HG03520 (cell line): ENCODE measurements at regions not wholly inside any gene's neighbourhood (a gene's known extent, or its start where the extent isn't known, plus 50 kb on each side); places are given as distances from the start of the nearest gene placed in this dataset.

Source experiments
- ATAC-seq: cut with Tn5 transposase; IDR thresholded peaks from one replicate; pipeline ENCODE4 v1.9.1; 2021; ENCODE audit warnings: mild to moderate bottlenecking, moderate library complexity; ENCODE audit not compliant: unreplicated experiment

DNA sequence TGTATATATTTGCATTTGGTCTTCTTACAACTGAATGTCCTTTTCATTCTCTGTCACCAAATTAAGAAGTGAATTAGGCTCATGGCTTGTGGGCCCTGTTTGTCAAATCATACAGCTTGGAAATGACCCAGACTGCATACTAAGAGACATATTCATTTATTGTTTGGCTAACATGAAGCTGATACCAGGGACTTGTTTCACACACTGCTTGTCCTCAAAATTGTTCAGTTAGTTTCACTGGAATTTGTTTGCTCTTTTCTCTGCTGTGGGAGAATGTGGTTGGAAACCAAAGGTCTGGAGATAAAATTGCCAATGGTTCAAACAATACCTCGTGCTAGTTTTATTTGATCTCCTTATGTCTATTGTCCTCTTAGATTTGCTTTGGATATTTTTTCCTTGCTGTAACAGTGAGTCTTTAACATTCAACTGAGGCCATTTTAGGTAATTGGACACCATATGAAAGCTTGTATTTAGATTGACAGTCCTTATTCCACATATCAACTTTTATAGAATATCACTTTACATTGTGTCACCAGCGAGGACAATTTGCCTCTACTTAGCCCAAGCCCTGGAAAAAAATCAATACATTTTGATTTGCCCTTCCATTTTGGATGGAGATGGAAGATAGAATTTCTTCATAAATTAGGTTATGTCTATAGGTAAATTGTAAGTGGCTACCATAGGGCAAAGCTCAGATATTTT is 144.3 kb upstream of the MTAP start:
- no peak for ATAC-seq

DNA sequence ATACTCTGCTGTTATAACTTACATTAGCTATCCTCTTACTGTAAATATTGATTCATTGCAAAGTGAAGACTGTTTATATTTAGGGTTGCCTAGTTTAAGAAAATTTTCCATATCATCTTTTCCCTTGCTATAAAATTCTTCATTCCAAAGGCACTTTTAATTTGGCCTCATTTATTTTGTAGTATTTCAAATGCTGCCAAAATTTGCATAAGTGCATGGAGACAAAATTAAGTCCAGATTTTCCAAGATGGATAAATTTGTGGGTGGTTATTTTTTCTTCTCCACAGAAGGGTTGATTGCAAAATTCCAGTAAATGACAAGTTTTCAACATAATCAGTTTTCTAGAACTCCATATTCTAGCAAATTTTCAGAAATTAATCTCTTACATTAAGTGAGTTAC is 141.5 kb upstream of the MTAP start:
- ATAC-seq = no peak

DNA sequence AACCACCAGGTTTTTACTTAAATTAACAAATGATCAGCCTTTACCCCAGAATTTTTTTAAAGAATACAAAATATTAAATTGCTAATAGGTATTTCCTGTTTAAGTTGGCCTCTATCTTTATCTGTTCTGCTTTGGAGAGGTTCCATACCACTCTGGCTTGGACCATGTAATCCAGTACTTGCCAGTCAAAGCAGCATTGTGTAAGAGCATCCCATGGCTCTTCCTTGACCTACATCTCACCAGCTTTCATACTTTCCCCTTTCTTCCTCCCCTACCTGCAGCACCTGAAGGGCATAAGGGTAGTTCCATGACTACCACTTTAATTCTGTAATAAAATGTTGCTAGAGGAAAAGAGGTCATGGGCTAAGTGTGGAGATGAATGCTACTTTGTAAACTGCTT is 140.8 kb upstream of the MTAP start:
- no peak for ATAC-seq

DNA sequence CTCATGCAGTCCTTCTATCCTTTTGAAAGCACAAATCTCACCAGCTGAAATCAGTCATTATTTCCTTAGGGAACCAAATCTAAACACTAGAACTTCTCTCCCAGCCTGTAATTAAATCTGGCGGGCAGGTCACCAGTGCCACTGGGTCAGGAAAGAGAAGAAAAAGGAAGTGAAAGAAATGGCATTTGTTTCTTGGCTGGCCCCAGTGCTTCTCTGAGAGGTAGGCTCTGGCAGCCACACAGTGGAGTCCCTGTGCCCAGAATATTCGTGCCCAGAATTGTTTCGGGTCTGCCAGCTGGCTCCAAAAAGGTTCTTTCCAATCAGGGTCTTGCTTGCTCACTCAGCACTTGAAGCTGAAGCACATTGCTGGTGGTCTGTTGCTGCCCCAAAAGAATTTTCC is 133.9 kb upstream of the MTAP start:
- no peak for ATAC-seq

DNA sequence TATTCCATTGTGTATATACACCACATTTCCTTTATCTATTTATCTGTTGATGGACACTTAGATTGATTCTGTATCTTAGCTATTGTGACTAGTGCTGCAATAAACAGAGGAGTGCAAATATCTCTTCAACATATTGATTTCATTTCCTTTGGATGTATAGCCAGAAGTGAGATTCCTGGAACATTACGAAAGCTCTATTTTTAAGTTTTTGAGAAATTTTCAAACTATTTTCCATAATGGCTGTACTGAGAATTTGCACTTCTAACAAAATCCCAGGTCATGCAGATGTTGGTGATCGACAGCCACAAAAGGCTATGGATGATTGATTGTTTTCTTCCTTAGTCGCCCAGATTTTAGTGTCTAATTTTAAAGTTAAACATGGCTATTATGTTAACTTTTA is 132.7 kb upstream of the MTAP start:
- ATAC-seq = no peak

DNA sequence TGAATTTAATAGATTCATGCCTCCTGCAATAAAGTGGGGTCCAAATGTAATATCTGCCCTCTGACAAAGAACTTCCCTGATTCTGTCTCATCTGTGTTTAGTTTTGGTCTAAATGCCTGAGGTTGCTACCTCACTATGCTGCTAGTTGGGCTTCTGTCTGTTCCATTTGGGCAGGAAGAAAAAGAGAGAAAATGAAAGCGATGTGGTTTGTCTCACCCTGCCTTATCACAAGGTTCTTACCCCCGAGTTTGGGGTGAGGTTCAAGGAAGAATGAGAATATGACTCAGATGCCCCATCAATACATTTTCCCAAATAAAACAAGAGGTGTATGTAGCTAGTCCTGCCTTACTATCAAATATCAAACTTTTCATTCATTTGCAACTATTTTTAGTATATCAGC is 132.1 kb upstream of the MTAP start:
- ATAC-seq = no peak

DNA sequence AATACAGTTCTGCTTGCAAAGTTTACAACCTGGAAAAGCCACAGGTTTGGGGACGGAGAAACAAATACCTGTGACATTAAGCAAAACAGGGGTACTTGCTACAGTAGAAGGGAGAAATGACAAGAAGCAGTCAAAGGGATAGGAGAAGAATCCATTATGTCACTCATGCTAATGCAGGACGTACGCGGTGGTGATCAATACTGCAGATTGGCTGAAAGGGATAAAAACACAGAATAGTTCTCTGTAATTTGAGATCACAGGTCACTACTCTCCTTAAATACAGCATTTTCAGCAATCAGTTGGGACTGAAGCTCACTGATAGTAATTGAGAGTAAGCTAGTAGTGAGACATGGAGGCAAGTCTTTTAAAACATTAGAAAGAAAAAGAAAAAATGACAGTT is 130.3 kb upstream of the MTAP start:
- no peak for ATAC-seq

DNA sequence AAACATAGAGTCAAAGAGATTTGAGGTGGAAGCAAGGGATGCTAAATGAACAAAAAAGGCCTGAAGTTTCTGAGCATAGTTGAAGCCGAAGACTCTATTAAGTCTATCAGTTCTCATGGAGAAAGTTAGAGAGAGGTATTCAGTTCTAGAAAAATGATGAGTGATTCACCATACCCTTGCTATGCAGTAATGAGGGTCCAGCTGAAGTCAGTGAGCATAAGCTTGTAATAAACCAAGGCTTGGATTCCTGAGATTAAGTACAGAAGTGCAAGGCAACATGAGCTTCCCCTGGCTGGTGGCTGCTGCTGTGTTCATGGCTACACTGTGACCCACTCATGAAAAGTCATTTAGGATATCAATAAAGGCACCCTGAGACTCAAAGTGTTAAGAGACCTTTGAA is 129.7 kb upstream of the MTAP start:
- ATAC-seq = no peak

DNA sequence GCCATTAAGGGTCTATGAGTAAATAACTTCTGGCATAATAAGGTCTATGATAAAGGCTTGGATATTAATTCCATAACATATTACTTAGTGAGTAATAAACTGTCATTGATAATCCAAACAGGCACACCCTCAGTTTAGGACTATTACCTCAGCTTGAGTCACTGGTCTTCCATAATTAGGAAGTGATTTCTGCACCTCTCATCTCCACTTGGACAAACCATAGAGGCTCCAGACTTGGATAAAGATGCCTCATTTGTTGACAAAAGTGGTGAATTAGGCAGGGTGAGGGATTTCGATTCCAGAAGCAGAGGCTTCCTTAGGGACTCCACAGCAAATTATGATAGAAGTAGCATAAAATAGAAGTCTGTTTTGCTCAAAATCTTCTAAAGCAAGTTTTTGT is 127.5 kb upstream of the MTAP start:
- no peak for ATAC-seq

DNA sequence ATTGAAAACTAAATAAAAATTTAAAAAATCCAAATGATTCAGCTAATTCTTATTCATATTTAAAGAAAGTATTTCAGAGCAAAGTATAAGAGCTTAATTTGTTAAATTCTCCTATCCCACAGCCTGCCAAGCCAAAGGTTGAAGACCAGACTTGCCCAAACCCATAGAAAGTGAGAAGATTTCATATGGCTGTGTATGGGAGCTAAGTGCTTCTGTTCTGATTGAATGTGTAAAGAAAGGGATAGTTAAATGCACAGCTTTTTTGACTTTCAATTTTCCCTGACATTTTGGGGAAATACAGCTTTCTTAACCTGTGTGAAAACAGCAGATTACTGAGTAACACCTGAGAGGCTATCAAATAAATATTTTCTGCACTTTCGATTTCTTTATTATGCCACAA is 125.0 kb upstream of the MTAP start:
- no peak for ATAC-seq

DNA sequence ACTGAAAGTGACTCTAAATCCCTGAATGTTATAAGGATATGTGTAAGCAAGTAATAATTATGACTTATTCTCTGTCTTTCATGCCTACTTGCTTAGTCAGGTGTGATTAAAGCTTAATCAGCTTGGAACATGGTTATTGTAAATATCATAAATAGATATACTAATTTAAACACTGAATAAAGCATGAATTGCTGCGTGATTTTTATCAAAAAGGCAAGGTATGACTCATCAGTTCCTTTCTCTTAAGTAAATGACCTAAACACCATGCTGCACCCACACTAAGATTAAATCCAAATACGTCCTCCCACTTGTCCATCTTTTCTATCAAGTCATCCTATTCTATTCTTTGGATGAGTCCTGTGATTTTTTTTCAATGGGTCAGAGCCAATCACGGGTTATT is 124.6 kb upstream of the MTAP start:
- ATAC-seq = no peak

DNA sequence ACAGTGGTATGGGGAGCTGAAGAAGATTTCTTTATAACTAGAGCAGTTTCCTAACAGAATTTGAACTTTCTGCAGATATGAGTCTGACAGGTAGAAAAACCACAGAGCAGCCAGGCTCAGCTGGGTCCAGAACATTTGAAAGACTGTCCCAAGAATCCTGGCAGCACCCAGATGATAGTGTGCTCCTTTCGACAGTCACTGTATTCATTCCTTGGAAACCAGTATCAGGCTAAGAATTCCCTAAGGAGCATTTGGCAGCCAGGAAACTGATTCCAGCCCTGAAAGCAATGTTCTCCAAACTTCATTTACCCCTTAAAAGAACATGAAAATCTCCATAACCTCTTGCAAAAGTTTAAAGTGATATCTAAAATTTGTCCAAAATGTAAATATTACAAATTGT is 123.0 kb upstream of the MTAP start:
- ATAC-seq = no peak

DNA sequence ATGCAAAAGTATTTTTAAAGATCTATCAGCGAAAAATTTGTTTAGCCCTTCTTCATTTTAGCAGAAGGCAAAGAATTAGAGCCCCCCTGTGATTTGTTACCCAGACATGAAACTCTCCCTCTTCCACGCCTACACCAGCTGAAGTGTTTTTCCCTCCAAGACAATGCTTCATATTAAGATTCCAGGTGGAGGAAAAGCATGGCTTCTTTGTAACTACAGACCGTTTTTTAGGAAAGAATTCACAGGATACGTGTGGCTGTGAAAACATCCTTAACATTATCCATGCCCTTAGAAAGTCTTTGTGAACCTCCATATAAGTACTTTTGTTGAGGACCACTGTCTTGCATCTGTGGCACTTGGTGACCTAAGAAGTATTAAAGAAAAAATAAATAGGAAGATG is 121.8 kb upstream of the MTAP start:
- ATAC-seq = no peak

DNA sequence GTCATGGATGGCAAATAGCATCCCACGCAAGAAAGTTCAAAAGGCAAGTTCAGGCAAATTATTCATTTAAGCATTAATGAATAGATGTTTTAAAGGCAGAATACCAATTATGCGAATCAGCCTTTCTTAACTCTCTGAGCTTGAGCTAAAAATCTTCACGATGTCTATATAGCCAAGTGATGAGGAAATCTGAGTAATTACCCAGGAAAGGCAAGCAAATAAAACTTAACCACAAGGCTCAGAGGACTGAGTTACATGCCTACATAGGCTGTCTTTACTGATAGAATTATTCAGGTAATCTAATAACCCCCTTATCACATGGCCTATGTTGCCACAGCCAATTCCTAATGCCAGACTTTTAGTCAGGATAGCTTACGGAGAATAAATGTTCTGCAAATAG is 120.8 kb upstream of the MTAP start:
- ATAC-seq = no peak

DNA sequence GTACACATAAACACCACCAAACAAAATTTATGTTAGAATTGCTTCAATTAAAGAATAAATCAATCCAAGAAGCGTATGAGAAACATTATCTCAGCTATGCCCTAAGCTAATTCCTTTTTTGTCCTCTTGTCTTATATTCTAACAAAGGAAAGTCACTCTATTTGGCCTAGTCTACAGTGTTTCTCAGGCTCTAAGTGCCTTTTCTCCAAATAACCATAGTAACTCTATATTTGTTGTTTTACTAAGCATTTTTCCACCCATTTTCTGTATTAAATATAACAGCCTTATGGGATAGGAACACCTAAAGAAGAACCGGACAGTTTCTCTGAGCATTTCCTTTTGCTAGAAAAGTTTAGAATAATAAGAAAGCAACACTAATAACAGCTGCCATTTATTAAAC is 120.1 kb upstream of the MTAP start:
- no peak for ATAC-seq

DNA sequence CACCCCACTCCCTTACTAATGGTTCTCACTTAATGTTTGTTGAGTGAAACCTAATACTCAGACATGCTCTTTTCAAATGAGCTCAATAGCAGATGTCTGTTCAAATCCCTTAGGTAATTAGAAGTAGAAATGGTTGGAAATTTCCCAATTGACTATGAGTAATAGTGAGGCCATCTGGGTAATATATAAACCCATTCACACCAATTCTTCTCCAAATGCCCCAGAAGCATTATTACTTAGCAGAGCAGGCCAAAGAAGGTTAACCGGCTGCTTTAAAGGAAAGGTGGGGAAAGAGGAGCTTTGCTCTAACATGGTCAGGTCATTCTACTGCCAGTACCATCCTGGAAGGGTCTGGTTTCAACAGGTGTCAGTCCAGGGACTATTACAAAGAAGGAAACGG is 119.5 kb upstream of the MTAP start:
- ATAC-seq = no peak

DNA sequence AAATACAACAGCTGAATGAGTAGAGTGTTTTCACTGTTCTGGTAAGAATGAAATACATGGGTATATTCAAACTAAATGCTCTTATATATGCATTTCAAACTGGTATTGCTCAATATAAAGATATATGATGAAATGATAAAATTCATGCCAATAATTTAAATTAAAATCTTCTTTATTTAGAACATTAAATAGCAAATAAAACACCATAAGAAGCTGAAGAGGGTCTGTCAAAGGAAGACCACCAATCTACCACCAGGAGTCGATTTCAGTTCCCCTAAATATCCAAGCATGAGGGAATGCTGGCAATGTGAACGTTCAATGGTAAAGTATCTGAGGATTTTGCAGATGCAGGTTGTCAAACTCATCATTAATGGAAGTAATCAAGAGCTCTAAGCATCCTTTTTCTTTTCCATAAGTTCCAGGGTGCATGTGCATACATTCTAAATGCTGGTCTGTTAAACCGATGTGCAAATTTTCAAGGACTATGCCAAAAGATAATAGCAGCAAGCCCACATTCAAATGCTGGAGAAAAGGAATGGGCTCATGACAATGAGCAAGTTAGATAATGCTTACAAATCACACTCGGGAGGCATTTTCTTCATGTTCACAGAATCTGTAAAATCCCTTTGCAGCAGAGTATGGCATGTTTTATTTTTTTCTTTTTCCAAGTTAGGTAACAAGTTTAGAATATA is 118.8 kb upstream of the MTAP start:
- no peak for ATAC-seq

DNA sequence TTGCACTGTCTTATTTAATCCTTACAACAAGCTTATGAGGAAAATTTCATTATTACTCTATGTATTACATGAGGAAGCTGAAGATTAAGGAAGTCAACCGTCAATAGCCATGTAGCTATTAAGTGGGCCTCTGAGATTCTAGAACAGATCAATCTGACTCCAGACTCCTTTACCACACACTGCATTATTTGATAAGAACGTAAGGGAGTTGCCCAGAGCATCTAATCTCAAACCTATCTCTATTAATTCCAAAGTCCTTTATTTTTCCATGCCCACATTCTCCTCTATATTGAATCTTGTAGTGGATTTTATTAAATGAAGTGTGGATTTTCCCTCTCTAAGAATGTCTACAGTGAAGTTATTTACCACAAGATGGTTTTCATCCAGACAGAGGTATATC is 118.2 kb upstream of the MTAP start:
- ATAC-seq = no peak

DNA sequence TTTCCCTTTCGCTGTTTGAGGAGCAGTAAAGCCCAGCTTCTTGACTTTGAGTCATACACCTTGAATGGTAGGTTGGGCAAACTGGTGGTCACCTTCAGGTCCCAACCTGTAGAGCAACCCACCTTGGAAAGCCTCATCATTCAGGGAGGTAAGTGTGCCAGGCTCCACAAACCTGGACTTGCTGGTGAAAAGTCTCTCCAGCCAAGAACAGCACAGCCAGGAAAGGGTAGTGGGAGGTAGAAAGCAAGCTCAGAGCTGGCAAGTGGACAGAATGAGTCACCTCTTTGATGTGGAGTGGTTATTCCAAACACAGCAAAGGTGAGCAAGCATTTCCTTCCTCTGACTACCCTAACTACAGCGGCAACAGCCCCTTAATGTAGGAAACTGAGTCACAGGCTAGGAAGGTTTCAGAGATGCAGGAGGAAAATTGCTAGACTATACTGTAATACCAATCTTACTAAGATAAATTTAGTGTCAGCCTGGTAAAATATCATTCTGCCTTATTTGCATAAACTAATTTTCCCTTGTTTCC is 117.5 kb upstream of the MTAP start:
- no peak for ATAC-seq

DNA sequence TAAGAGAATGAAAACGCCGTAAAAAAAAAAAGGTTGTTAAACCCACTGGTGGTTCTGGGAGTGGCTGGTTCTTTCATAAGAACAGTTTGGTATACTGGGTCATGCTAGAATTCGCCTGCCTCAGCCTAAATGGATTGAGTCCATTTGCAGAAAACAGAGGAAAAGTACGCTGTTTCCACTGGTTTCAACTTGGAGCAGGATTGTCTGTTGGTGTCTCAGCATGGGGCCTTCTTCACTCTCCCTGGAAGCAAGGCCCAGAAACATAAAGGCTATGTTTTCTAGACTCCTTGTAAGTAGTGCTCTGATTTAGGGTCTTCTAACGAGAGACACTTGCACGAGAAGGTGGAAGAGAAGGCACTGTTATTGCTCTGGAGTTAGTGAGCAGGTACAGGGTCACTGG is 116.9 kb upstream of the MTAP start:
- ATAC-seq = no peak

DNA sequence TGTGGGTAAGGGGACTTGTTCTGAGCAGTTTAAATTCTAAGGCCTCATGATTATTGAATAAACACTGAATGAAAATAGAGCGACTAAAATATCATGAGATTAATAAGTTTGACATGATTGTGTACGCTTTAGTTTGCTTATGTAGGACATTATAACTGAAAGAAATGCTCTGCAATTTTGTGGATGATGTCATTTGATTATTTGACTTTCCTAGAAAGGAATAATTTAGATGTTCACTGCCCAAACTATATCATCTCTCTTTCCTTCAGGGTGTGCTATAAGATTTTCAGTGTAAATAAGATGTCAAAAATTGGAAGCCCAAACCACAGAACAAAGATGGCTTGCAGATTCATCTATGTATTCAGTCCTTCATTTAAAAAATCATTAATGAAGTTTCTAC is 115.7 kb upstream of the MTAP start:
- ATAC-seq = no peak

DNA sequence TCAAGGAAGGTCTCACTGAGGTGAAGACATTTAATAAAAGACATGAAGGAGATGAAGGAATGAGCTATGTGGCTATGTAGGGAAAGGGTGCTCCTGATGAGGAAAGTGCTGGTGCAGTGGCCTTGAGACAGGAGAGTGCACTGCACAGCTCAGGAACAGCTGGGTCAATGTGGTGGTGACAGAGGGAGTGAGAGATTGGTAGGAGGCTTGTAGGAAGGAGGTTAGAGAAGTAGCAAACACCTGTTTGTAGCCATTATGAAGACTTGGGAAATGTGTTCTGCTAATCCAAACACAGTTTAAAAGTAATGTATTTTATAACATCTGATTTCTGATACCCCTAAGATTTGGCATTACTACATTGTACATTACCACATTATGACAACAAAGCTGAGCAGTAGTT is 115.1 kb upstream of the MTAP start:
- ATAC-seq = no peak
